AG09309 (cell line): ENCODE measurements at regions not wholly inside any gene's neighbourhood (a gene's known extent, or its start where the extent isn't known, plus 50 kb on each side); places are given as distances from the start of the nearest gene placed in this dataset.

ENCODE experiments used
- DNase-seq: peaks from one replicate; pipeline ENCODE4 v3.0.0-alpha.2; 2010; ENCODE audit warnings: low read depth
- H3K4me3 ChIP-seq: 2 replicates; pipeline ENCODE4 v1.5.1; 2011; ENCODE audit warnings: mild to moderate bottlenecking, low read depth, low read length, moderate library complexity; ENCODE audit not compliant: control insufficient read depth
- TF ChIP-seq, protein P1 (sequence below): IDR thresholded peaks from 2 replicates; pipeline ENCODE4 v1.5.1; 2011; ENCODE audit warnings: mild to moderate bottlenecking, low read depth, low read length, inconsistent platforms; ENCODE audit not compliant: insufficient read depth, control insufficient read depth; ENCODE audit errors: missing control alignments

DNA sequence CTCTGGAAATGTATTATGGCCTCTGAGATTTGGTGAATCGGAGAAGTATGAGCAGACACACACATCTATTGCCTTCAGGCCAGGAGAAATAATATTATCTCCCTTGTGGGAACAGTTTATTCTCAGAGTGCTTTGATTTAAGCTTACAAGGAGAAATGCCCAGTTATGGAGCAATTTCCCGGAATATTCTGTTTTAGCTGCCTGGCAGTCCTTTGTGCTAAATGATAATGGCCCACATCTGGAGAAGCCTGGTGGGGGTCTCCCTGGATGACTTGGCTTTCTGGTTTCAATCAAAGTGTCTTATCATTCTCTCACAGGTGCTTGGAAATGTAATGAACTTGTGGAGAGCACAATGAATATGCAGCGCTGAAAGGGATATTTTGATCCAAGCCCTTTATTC, 389.6 kb upstream of the USP24 start:
- DNase-seq: no peak
- H3K4me3 ChIP-seq: no peak overlapping the region
- TF ChIP-seq, protein P1, sequence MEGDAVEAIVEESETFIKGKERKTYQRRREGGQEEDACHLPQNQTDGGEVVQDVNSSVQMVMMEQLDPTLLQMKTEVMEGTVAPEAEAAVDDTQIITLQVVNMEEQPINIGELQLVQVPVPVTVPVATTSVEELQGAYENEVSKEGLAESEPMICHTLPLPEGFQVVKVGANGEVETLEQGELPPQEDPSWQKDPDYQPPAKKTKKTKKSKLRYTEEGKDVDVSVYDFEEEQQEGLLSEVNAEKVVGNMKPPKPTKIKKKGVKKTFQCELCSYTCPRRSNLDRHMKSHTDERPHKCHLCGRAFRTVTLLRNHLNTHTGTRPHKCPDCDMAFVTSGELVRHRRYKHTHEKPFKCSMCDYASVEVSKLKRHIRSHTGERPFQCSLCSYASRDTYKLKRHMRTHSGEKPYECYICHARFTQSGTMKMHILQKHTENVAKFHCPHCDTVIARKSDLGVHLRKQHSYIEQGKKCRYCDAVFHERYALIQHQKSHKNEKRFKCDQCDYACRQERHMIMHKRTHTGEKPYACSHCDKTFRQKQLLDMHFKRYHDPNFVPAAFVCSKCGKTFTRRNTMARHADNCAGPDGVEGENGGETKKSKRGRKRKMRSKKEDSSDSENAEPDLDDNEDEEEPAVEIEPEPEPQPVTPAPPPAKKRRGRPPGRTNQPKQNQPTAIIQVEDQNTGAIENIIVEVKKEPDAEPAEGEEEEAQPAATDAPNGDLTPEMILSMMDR: no peak

GRCh38 chr1:55604179-55604578, 389.0 kb upstream of the USP24 start:
- no peak for DNase-seq
- TF ChIP-seq, protein P1: no peak
- no peak overlapping the region for H3K4me3 ChIP-seq

DNA sequence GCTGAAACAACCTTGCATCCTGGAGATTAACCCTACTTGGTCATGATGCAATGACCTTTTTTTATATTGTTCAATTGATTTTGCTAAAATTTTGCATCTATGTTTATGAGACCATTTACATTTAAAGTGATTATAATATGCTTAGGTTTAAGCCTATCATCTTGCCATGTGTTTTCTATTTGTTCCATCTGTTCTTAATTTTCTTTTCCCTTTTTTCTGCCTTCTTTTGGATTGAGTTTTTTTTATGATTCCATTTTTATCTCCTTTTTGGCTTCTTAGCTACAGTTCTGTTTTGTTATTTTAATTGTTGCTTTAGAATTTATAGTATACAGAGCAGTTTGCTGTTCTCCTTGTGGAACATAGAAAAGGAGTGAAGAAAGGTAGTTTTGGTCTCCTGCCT, 385.1 kb upstream of the USP24 start:
- H3K4me3 ChIP-seq: no peak overlapping the region
- no peak for DNase-seq
- TF ChIP-seq, protein P1: no peak

DNA sequence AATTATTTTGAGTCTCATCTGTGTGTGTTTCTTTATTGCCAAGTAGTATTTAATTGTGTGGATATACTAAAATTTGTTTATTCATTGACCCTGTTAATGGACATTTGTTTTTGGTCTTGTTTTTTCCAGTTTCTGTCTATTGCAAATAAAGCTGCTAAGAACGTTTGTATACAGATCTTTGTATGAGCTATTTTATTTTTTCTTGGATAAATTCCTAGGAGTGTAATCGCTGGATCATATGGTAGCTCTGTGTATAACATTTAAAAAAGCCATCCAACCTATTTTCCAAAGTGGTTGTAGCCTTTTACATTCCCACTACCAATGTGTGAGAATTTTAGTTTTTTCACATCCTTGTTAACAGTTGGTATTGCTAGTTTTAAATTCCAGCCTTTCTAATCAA, 382.7 kb upstream of the USP24 start:
- DNase-seq: no peak
- TF ChIP-seq, protein P1: no peak
- H3K4me3 ChIP-seq: no peak overlapping the region

DNA sequence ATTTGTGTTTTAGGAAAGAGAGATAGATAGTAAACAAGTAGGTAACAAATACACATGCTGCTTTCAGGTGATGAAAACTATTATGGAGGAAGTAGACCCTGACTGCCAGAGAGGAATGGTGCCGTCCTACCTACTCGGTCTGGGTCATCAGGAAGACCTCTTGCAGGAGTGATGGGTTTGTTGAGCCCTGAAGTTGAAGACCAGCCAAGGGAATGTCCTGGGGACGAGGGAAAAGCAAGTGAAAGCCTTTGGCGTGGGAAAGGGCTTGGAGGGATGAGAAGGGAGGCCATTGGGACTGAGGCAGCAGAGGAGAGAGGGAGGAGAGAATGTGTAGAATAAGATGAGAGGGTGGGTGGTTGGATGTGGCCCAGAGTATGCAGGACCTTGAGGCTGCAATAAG, 379.5 kb upstream of the USP24 start:
- TF ChIP-seq, protein P1: no peak
- H3K4me3 ChIP-seq: no peak overlapping the region
- DNase-seq: no peak

GRCh38 chr1:55593298-55593697, 378.1 kb upstream of the USP24 start:
- DNase-seq: no peak
- H3K4me3 ChIP-seq: no peak overlapping the region
- TF ChIP-seq, protein P1: no peak

- TF ChIP-seq, protein P1: no peak
- no peak for DNase-seq
- H3K4me3 ChIP-seq: no peak overlapping the region
These were observed 377.0 kb upstream of the USP24 start for GRCh38 chr1:55592122-55592521.
